HCT116 (cell line): ENCODE measurements at regions not wholly inside any gene's neighbourhood (a gene's known extent, or its start where the extent isn't known, plus 50 kb on each side); places are given as distances from the start of the nearest gene placed in this dataset.

Experiments used
- ATAC-seq: fragments of 200-7000 bp; cut with Tn5 transposase; 2 replicates; pipeline ENCODE4 v1.9.1; 2020; ENCODE audit warnings: mild to moderate bottlenecking, moderate library complexity
- BruUV-seq: library from RNA; stranded (reverse); fragments of 400-500 nt; replicated peaks from 2 replicates; lab custom pipeline; 2021; lab: Mats Ljungman, UMichigan
- CTCF ChIA-PET: fragments of 300-600 bp; sonication (Branson Sonifier 250); formaldehyde crosslinking; loops from one replicate; lab custom pipeline; 2021; ENCODE audit warnings: antibody characterized with exemption; lab: Charles Lee
- POLR2A ChIA-PET: fragments of 300-600, 350-600 bp; sonication (Branson Sonifier 250); formaldehyde crosslinking; loops from one replicate; lab custom pipeline; 2021; ENCODE audit warnings: antibody characterized with exemption; lab: Charles Lee
- RAD21 ChIA-PET, 2 experiments: fragments of 300-600 bp; sonication (Branson Sonifier 250); formaldehyde crosslinking; loops; one replicate each; lab custom pipeline; 2023; ENCODE audit warnings: low total read pairs in 2 of 2; ENCODE audit not compliant: uncharacterized antibody in 2 of 2, unreplicated experiment in 2 of 2, low non-redundant PET in 1 of 2; lab: Charles Lee
- DNase-seq: peaks from one replicate; pipeline ENCODE4 v3.0.0-alpha.2; 2010; ENCODE audit warnings: low read depth, low spot score
- H2AFZ ChIP-seq: fragments of 200-600 bp; shearing (Covaris generic), sonication (generic); 2 replicates; pipeline ENCODE4 v1.6.1; 2017; ENCODE audit warnings: low read depth, mixed run types, mixed read lengths, antibody characterized with exemption, low read length; ENCODE audit not compliant: poor library complexity, severe bottlenecking
- H3K27ac ChIP-seq: 2 replicates; pipeline ENCODE4 v1.5.1; 2012; ENCODE audit warnings: low read depth, low read length
- H3K27me3 ChIP-seq: fragments of 200-600 bp; sonication (generic); 2 replicates; pipeline ENCODE4 v1.6.1; 2016; ENCODE audit warnings: mixed run types, low read length, mixed read lengths; ENCODE audit not compliant: insufficient read depth
- H3K36me3 ChIP-seq, 2 experiments: fragments of 200-500 bp in 1 of 2; fragments of 200-600 bp in 1 of 2; sonication (Bioruptor generic) in 1 of 2; sonication (generic) in 1 of 2; 2 replicates each; pipeline versions ENCODE4 v1.5.1 to v1.6.1; 2014 to 2016; ENCODE audit warnings: low read length in 2 of 2, inconsistent platforms in 1 of 2, mixed read lengths in 1 of 2, mixed run types in 1 of 2; ENCODE audit not compliant: insufficient read depth in 2 of 2, control insufficient read depth in 1 of 2
- H3K4me1 ChIP-seq, 2 experiments: fragments of 200-600 bp in 1 of 2; sonication (generic) in 1 of 2; 2 replicates each; pipeline versions ENCODE4 v1.5.1 to v1.6.1; 2012 to 2017; ENCODE audit warnings: low read length in 2 of 2, inconsistent platforms in 1 of 2, mild to moderate bottlenecking in 1 of 2, mixed read lengths in 1 of 2, mixed run types in 1 of 2, moderate library complexity in 1 of 2; ENCODE audit not compliant: insufficient read depth in 2 of 2, control insufficient read depth in 1 of 2
- H3K4me2 ChIP-seq: fragments of 200-600 bp; sonication (generic); 2 replicates; pipeline ENCODE4 v1.6.1; 2017; ENCODE audit warnings: mixed run types, low read length, mixed read lengths
- H3K4me3 ChIP-seq, 2 experiments: fragments of 200-600 bp in 1 of 2; sonication (generic) in 1 of 2; replicated peaks in 1 of 2; 2 replicates each; pipeline ENCODE4 v1.5.1; 2011 to 2016; ENCODE audit warnings: low read length in 2 of 2, control low read depth in 1 of 2, low read depth in 1 of 2, mild to moderate bottlenecking in 1 of 2, mixed read lengths in 1 of 2, mixed run types in 1 of 2
- H3K79me2 ChIP-seq: fragments of 200-600 bp; sonication (generic); 2 replicates; pipeline ENCODE4 v1.6.1; 2017; ENCODE audit warnings: mild to moderate bottlenecking, mixed run types, low read length, moderate library complexity, mixed read lengths; ENCODE audit not compliant: insufficient read depth
- H3K9ac ChIP-seq: fragments of 200-600 bp; sonication (generic); 2 replicates; pipeline ENCODE4 v1.6.1; 2016; ENCODE audit warnings: low read length, mixed read lengths
- H3K9me2 ChIP-seq: fragments of 200-600 bp; sonication (generic), shearing (Covaris generic); 2 replicates; pipeline ENCODE4 v1.6.1; 2017; ENCODE audit warnings: mixed run types, mild to moderate bottlenecking, moderate library complexity; ENCODE audit not compliant: insufficient read depth
- H3K9me3 ChIP-seq, 2 experiments: fragments of 200-500 bp in 1 of 2; fragments of 200-600 bp in 1 of 2; sonication (Bioruptor generic) in 1 of 2; sonication (generic) in 1 of 2; 2 replicates each; pipeline ENCODE4 v1.6.1; 2014 to 2017; ENCODE audit warnings: low read length in 2 of 2, mixed read lengths in 2 of 2, inconsistent platforms in 1 of 2, low read depth in 1 of 2, mild to moderate bottlenecking in 1 of 2, mixed run types in 1 of 2, moderate library complexity in 1 of 2; ENCODE audit not compliant: control insufficient read depth in 1 of 2, insufficient read depth in 1 of 2
- H4K20me1 ChIP-seq: fragments of 200-600 bp; sonication (generic), shearing (Covaris generic); 2 replicates; pipeline ENCODE4 v1.6.1; 2017; ENCODE audit warnings: mixed run types, mild to moderate bottlenecking, moderate library complexity; ENCODE audit not compliant: insufficient read depth
- CBX3 ChIP-seq: IDR thresholded peaks from 2 replicates; pipeline ENCODE4 v1.6.1; 2012; ENCODE audit warnings: low read depth
- CEBPB ChIP-seq: IDR thresholded peaks from 2 replicates; pipeline ENCODE4 v1.6.1; 2012; ENCODE audit warnings: low read depth
- CTCF ChIP-seq, 3 experiments: fragments of 200-600 bp in 1 of 3; sonication (generic) in 1 of 3; IDR thresholded peaks in 2 of 3; conservative IDR thresholded peaks in 1 of 3; 2 replicates each; pipeline ENCODE4 v1.5.1; 2012 to 2017; ENCODE audit warnings: low read depth in 2 of 3, low read length in 2 of 3, antibody characterized with exemption in 1 of 3, borderline replicate concordance in 1 of 3, control low read depth in 1 of 3, mild to moderate bottlenecking in 1 of 3, mixed read lengths in 1 of 3, mixed run types in 1 of 3, moderate library complexity in 1 of 3; ENCODE audit not compliant: insufficient read depth in 1 of 3
- EZH2 ChIP-seq: fragments of 200-600 bp; sonication (generic); IDR thresholded peaks from 2 replicates; pipeline ENCODE4 v1.6.1; 2017; ENCODE audit warnings: antibody characterized with exemption, mixed run types
- EZH2phosphoT487 ChIP-seq: fragments of 200-600 bp; IDR thresholded peaks from 2 replicates; pipeline ENCODE4 v1.6.1; 2018; ENCODE audit warnings: antibody characterized with exemption, borderline replicate concordance
- FOSL1 ChIP-seq: IDR thresholded peaks from 2 replicates; pipeline ENCODE4 v1.6.1; 2012; ENCODE audit warnings: low read depth
- JUND ChIP-seq: IDR thresholded peaks from 2 replicates; pipeline ENCODE4 v1.6.1; 2012
- MAX ChIP-seq: IDR thresholded peaks from 2 replicates; pipeline ENCODE4 v1.6.1; 2012
- POLR2AphosphoS5 ChIP-seq: IDR thresholded peaks from 2 replicates; pipeline ENCODE4 v1.6.1; 2011; ENCODE audit warnings: mild to moderate bottlenecking, low read depth, low read length, moderate library complexity
- RAD21 ChIP-seq: IDR thresholded peaks from 2 replicates; pipeline ENCODE4 v1.6.1; 2012; ENCODE audit warnings: low read depth, mild to moderate bottlenecking
- SP1 ChIP-seq: IDR thresholded peaks from 2 replicates; pipeline ENCODE4 v1.6.1; 2012; ENCODE audit warnings: low read depth
- SRF ChIP-seq: IDR thresholded peaks from 2 replicates; pipeline ENCODE4 v1.6.1; 2012; ENCODE audit warnings: low read depth
- ZBTB33 ChIP-seq: IDR thresholded peaks from 2 replicates; pipeline ENCODE4 v1.6.1; 2011; ENCODE audit warnings: mild to moderate bottlenecking, low read length, moderate library complexity; ENCODE audit not compliant: insufficient replicate concordance; ENCODE audit errors: extremely low read depth
- ZFX ChIP-seq: fragments of 450-650 bp; IDR thresholded peaks from 2 replicates; pipeline ENCODE4 v1.6.1; 2017
- ZNF274 ChIP-seq: fragments of 200-500 bp; sonication (Bioruptor generic); IDR thresholded peaks from 2 replicates; pipeline ENCODE4 v1.6.1; 2014; ENCODE audit warnings: mild to moderate bottlenecking, low read depth, low read length, inconsistent platforms
- intact Hi-C: fragments of 100-400 bp; cut with micrococcal nuclease; formaldehyde crosslinking; loops from 2 replicates; pipeline ENCODE4 v1.10.0; 2022

- ATAC-seq (no peak), DNase-seq (no peak)
- Histone ChIP-seq H3K9me2 (no peaks in the 10 kb centered on the region), H3K4me3 (no peak overlapping the region), H4K20me1 (no peaks in the 10 kb centered on the region), H3K79me2 (no peaks in the 10 kb centered on the region), H3K9ac (no peak overlapping the region), H2AFZ (no peak overlapping the region), H3K27me3 (0 out of 2 replicates have a peak, but pooled peaks cover 3% of the 10 kb centered on the region), H3K9me3 (no peaks in the 10 kb centered on the region)
- POLR2A ChIA-PET, result no interaction called here
- CTCF ChIA-PET, result no interaction called here
- TF ChIP-seq SP1, result no peak
- no peak for TF ChIP-seq RAD21
- TF ChIP-seq CBX3, result no peak
- no peak for TF ChIP-seq CEBPB
- no peak for TF ChIP-seq JUND
- TF ChIP-seq EZH2phosphoT487, result no peak
- TF ChIP-seq ZFX, result no peak
- TF ChIP-seq ZBTB33, result no peak
- TF ChIP-seq CTCF (IDR thresholded peaks at IDR 0.05 in 2 of 3, conservative IDR thresholded peaks at IDR 0.05 in 1 of 3; ENCODE audit: borderline replicate concordance in 1 of 3, insufficient read depth in 1 of 3, low read depth in 2 of 3, low read length in 2 of 3), result no peak
- TF ChIP-seq POLR2AphosphoS5, result no peak
- TF ChIP-seq MAX, result no peak
- no peak for TF ChIP-seq ZNF274
- TF ChIP-seq SRF, result no peak
- TF ChIP-seq EZH2, result no peak
- no peak for TF ChIP-seq FOSL1
- TF ChIP-seq, all 23 proteins: peak for 0
- no TSS peak for BruUV-seq
- intact Hi-C loops, result no loop called here
- Histone ChIP-seq H3K4me1 (no peaks in the 10 kb centered on the region), H3K4me2 (no peak overlapping the region), H3K36me3 (no peaks in the 10 kb centered on the region), H3K27ac (no peak overlapping the region)
- RAD21 ChIA-PET, result no interaction called here
These were observed 56.0 kb upstream of the TTC34 start for GRCh38 chr1:2857521-2857920.
